Activated CD4-positive, alpha-beta T cell treated with anti-CD3 and anti-CD28 coated beads for 24 hours (primary cell): ENCODE measurements at regions not wholly inside any gene's neighbourhood (a gene's known extent, or its start where the extent isn't known, plus 50 kb on each side); places are given as distances from the start of the nearest gene placed in this dataset.

ENCODE experiments used
- DNase-seq, 2 donors: peaks; one replicate each; pipeline ENCODE4 v3.0.0-alpha.2; 2020; ENCODE audit warnings: low read depth in 2 of 2

- no peak for DNase-seq
Observed at GRCh38 chr13:62696490-62696889, 1280.8 kb upstream of the PCDH20 start.

DNA sequence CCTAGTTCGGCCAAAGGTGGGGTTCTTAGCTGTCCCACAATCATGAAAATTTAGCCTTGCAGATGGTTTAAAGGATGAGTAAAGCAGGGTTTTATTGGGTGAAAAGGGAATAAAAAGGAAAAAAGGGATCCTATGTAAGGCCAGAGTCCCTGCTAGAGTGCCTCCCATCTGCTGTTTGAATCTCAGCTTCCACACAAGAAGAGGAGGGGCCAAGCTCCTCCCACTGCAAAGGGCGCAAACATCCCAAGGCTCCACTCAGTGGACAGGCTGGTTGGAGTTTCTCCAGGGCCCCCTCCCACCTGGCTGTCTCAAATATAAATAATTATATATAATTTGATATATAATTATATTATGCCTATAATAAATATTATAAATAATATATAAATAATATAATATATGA is 1272.1 kb upstream of the PCDH20 start:
- DNase-seq = no peak

GRCh38 chr13:62684359-62684758 is 1268.7 kb upstream of the PCDH20 start:
- no peak for DNase-seq

GRCh38 chr13:62682788-62683187 is 1267.1 kb upstream of the PCDH20 start:
- DNase-seq = no peak

DNA sequence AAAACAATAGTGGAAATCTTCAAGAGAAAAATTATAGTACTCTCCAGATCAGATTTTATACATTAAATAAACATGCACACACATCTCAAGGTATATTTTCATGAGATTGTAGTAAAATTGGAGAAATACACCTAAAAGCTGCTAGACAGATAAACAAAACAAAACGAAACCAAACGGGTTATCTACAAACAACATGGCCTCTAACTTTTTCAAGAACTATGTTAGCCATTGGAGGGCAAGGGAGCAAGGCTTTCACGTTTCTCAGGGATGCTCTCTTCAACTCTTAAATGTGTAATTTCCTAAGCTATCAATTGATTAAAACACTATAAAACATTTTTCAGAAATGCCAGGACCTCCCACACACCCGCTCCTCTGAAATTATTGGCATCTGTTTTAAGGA is 1262.4 kb upstream of the PCDH20 start:
- no peak for DNase-seq

- DNase-seq = no peak
Observed at GRCh38 chr13:62663767-62664166, 1248.1 kb upstream of the PCDH20 start.

DNA sequence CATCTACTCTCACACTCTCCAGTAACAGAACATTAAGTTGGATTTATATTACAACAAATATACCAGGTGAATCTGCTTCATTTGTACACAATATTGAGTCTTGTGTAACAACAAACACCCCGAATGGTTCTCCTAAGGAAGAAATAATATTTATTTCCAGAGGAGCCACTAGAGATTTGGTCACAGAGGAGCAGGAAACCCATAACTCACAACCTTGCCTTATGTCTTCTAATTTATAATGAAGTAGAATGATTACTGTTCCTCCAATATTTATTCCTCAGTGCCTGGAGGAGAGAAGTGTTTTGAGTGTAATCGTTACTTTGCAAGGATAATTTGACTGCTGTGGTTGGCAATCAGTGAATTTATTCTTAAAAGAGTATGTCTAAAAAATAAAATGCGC is 1243.7 kb upstream of the PCDH20 start:
- no peak for DNase-seq

GRCh38 chr13:62653371-62653770 is 1237.7 kb upstream of the PCDH20 start:
- no peak for DNase-seq

DNA sequence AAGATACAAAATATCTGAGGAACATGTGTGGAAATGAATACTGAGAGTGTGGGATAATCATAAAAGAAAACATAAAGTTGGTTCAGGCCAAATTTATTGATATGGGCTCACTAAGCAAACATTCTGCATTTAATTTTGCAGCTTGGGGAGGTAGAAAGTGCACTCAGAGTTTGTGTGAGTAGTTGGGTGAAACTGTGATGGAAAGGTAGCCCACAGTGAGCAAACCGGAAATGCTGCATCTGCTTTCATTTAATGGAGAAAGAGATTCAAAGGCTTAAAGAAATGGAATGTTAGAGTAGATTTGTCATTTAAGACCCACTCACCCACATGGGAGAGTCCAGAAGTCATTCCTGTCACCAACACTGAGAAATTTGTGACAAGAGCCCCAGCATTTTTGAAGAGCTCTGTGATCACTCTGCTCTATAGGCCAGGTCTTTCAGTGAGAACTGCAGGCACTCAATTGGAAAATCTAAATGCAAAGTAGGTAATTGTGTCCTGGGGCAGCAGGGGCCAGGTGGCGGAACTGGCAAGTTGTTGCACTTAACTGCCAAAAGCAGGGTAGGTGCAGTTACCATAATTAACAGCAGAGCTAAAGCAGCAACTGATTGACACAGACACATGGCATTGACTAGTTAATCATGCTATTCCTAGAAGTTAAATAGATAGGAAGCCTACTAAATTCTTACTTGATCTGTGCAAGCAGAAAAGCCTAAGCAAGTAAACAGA is 1228.3 kb upstream of the PCDH20 start:
- no peak for DNase-seq

DNA sequence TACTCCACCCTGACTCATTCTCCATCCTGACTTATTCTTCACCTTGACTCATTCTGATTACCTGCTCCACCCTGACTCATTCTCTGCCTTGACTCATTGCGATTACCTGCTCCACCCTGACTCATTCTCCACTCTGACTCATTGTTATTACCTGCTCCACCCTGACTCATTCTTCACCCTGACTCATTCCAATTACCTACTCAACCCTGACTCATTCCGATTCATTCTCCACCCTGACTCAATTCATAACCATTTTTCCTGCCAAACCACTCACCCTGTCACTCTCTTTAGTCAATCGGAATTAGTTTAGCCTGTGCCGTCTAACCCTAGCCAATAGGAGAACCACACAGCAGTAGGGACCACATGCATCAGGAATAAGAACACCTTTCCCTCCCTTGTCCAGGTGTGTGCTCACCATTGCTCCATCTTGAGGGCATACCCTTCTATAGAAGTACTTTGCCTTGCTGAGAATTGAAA is 1227.4 kb upstream of the PCDH20 start:
- DNase-seq = no peak

DNA sequence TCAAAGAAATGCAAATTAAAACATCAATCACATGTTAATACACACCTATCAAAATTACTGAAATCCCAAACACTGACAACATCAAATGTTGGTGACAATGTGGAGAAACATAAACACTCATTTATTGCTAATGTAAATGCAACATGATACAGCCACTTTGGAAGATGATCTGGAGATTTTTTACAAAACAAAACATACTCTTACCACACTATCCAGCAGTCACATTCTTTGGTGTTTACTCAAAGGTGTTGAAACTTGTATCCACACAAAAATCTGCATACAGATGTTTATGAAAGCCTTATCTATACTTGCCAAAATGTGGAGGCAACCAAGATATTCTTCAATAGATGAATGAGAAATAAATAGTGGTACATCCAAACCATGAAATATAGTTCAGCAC is 1219.5 kb upstream of the PCDH20 start:
- DNase-seq = no peak

- DNase-seq = no peak
Observed at GRCh38 chr13:62633448-62633847, 1217.8 kb upstream of the PCDH20 start.

DNA sequence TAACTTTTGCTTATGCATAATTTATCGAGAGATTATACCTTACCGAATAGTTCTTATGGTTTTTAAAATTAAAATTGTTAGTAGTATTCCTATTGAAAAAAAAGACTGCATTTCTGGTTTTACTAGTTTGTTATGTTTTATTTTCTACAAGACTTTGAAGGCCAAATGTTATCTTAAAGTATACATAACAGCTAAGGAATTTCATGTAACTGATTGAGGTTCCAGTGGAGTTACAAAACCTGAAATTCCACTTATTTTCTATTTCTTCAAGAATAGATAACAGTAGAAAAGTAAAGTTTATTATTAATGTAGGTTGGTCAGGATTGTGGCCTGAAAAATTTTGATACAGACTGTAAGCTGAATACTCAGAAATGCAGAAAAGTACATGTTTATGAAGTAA is 1216.0 kb upstream of the PCDH20 start:
- DNase-seq = no peak

DNA sequence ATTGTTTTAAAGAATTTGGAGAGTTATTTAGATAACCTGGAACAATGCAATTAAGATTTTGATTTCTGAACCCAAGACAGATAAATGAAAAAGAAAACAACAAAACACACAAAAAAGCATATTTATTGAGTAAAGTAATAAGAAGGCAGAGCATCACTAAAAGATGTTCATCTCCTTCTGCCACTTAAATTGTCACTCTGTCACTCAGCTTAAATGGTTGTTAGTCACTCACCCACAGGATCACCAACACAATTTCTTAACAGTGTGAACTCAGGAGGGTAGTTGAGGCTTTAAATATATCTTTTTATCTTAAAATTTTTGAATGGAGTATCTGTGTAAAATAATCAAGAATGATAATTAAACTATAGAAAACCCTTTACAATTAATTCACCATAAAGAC is 1215.5 kb upstream of the PCDH20 start:
- DNase-seq = no peak

- DNase-seq = no peak
Observed at GRCh38 chr13:62629618-62630017, 1214.0 kb upstream of the PCDH20 start.

- DNase-seq = no peak
Observed at GRCh38 chr13:62627226-62627625, 1211.6 kb upstream of the PCDH20 start.

DNA sequence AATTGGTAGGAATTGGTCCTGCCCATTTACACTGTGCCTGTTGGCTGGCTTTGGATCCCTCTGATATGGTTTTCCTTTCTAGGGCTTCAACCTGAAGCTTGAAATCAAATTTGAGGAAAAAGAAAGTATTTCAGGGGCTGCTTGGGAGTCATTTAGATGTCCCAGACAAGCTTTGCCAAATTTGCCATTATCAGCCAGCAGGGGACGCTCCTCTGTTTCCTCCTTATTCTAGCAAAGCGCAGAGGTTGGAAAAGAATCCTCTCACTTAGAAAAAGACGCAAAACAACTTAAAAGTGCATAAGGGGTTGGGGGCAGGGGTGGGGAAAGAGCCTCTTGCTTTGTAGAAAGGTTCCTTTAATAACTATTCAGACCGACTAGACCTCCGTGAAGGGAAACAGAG is 1211.1 kb upstream of the PCDH20 start:
- DNase-seq = no peak

DNA sequence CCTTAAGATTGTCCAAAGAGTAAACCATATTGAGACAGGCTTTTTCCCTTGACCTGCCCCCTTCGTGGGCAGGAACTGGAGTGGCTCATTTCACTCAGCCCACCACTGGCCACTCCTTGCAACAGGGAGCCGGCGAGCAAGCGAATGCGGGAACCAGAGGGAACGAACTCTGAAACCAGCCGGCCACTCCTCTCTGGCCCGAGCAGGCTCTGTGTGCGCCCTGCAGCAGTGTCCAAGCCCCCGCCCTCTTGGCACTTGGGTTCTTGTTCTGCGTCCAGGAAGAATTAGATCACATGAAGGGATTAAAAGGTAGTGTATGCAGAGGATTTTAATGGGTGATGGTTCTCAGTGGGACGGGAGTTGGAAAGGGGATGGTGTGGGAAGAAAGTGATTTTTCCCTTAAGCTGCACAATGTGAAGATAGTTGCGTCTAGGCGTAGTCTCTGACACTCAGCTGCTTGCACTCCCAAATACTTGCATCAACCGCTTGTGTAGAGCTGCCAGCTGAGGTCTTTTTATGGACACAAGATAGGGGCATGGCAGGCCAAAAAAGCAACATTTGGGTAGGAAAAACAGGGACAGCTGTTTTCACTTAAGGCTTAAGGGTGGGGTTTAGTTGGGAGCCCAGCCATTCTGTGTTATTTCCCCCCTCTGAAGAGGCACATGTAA is 1209.7 kb upstream of the PCDH20 start:
- no peak for DNase-seq

- DNase-seq = no peak
Observed at GRCh38 chr13:62613819-62614218, 1198.2 kb upstream of the PCDH20 start.

DNA sequence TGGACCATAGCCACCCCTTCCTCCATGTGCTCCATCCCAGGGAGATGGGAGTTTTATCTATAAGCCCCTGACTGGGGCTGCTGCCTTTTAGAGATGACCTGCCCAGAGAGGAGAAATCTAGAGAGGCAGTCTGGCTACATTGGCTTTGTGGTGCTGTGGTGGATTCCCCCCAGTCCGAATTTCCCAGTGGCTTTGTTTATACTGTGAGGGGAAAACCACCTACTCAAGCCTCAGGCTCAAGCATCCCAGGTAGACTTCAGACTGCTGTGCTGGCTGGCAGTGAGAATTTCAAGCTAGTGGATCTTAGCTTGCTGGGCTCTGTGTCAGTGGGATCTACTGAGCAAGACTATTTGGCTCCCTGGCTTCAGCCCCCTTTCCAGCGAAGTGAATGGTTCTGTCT is 1195.7 kb upstream of the PCDH20 start:
- DNase-seq = no peak

GRCh38 chr13:62598708-62599107 is 1183.1 kb upstream of the PCDH20 start:
- no peak for DNase-seq

- no peak for DNase-seq
Observed at GRCh38 chr13:62595976-62596375, 1180.3 kb upstream of the PCDH20 start.

DNA sequence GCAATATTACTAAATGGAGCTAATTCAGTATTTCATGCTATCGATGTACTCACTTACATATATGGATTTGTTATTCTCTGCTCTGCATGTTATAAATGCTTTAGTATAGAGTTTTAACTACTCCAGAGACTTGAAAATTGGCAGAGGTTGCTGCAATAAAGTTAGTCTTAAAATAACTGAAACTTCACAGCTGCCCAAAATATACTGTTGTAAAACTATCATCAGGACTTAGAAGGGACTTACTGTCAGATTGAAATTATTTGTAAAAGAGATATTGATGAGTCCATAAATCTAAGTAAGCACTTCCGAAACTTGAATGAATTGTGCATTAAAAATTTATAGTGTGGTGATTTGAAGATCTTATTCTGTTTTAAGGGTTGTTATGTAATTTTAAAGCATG is 1178.2 kb upstream of the PCDH20 start:
- no peak for DNase-seq

- no peak for DNase-seq
Observed at GRCh38 chr13:62583466-62583865, 1167.8 kb upstream of the PCDH20 start.
